Glutamatergic neuron (in vitro differentiated cells): ENCODE measurements at regions not wholly inside any gene's neighbourhood (a gene's known extent, or its start where the extent isn't known, plus 50 kb on each side); places are given as distances from the start of the nearest gene placed in this dataset.

ENCODE experiments used
- DNase-seq: peaks from one replicate; pipeline ENCODE4 v3.0.0; 2022
- H3K27ac Mint-ChIP-seq: one replicate; pipeline ENCODE4 v1.8.0; 2020; ENCODE audit warnings: mild to moderate bottlenecking, mixed read lengths, inconsistent platforms; ENCODE audit not compliant: unreplicated experiment
- H3K27me3 Mint-ChIP-seq: one replicate; pipeline ENCODE4 v1.8.0; 2020; ENCODE audit warnings: mild to moderate bottlenecking, moderate library complexity, mixed read lengths, inconsistent platforms; ENCODE audit not compliant: unreplicated experiment
- H3K36me3 Mint-ChIP-seq: one replicate; pipeline ENCODE4 v1.8.0; 2020; ENCODE audit warnings: mild to moderate bottlenecking, mixed read lengths, inconsistent platforms; ENCODE audit not compliant: unreplicated experiment
- H3K4me1 Mint-ChIP-seq: one replicate; pipeline ENCODE4 v1.8.0; 2020; ENCODE audit warnings: mild to moderate bottlenecking, low read depth, mixed read lengths, inconsistent platforms; ENCODE audit not compliant: unreplicated experiment
- H3K4me3 Mint-ChIP-seq: one replicate; pipeline ENCODE4 v1.8.0; 2020; ENCODE audit warnings: mild to moderate bottlenecking, mixed read lengths, inconsistent platforms; ENCODE audit not compliant: unreplicated experiment
- H3K9me3 Mint-ChIP-seq: one replicate; pipeline ENCODE4 v1.8.0; 2020; ENCODE audit warnings: mild to moderate bottlenecking, moderate library complexity, mixed read lengths, inconsistent platforms; ENCODE audit not compliant: unreplicated experiment
- TF ChIP-seq, protein P1 (sequence below): fragments of 200-600 bp; sonication (generic); IDR thresholded peaks from one replicate; pipeline ENCODE4 v1.5.0; 2021; ENCODE audit not compliant: partially characterized antibody, unreplicated experiment

DNA sequence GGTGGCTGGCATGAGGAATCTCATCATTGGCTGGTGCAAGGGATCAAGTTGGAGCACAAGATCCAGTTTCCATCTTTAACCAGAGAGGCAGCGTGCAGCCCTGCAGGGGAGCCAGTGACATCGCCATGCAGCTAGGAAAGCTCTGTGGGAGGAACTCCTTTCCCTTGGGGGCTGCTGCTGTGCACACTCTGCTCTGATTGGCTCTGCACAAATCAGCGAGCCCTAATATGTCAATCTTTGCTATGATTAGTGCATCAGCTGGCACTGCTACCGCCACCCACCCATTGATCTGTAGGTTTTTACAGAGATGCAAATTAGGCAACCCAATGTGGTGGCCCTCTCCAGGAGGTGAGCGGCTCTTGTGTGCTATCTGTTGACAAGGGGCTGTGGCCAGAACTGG lies 262.6 kb downstream of the PCNX1 start:
- TF ChIP-seq, protein P1, sequence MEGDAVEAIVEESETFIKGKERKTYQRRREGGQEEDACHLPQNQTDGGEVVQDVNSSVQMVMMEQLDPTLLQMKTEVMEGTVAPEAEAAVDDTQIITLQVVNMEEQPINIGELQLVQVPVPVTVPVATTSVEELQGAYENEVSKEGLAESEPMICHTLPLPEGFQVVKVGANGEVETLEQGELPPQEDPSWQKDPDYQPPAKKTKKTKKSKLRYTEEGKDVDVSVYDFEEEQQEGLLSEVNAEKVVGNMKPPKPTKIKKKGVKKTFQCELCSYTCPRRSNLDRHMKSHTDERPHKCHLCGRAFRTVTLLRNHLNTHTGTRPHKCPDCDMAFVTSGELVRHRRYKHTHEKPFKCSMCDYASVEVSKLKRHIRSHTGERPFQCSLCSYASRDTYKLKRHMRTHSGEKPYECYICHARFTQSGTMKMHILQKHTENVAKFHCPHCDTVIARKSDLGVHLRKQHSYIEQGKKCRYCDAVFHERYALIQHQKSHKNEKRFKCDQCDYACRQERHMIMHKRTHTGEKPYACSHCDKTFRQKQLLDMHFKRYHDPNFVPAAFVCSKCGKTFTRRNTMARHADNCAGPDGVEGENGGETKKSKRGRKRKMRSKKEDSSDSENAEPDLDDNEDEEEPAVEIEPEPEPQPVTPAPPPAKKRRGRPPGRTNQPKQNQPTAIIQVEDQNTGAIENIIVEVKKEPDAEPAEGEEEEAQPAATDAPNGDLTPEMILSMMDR = no peak
- Mint-ChIP-seq H3K9me3 (peaks cover 2% of the 10 kb centered on the region), H3K27ac (no peak overlapping the region), H3K27me3 (peaks cover 1% of the 10 kb centered on the region), H3K4me1 (no peaks in the 10 kb centered on the region), H3K4me3 (no peak overlapping the region), H3K36me3 (peaks cover 5% of the 10 kb centered on the region)
- DNase-seq = no peak

DNA sequence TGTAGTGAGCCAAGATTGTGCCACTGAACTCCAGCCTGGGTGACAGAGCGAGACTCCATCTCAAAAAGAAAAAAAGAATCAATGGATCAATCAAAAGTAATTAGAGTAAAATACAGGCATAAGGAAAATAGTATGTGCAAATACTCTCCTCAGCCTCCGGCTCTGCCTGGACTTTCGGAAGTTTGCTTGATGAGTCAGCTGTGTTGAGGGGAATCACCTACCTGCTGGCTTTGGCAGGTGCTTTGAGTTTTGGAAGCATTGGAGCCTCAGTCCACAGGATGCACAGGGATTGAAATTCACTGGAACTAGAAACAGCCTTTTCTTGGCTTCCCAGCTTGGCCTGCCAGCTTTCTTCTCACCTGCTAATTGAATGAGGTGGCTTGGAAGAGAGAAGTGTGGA lies 268.2 kb downstream of the PCNX1 start:
- H3K4me1 Mint-ChIP-seq = no peaks in the 10 kb centered on the region

DNA sequence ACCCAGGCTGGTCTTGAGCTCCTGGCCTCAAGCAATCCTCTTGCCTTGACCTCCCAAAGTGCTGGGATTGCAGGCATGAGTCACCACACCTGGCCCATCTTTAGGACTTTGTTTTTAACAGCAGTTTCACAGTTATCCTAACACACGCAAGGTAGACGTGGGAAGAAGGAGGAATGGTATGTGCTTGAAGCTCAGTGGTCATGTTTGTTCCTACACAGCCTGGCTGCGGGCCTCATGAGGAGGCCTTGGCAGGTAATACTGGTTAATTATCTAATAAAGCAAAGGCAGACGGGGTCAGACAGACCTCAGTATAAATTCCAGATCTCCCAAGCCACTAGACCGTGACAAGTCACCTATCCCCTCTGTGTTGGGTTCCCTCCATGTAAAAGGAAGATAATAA lies 271.8 kb downstream of the PCNX1 start:
- Mint-ChIP-seq H3K27ac (no peak overlapping the region), H3K36me3 (no peaks in the 10 kb centered on the region), H3K27me3 (no peaks in the 10 kb centered on the region), H3K9me3 (no peaks in the 10 kb centered on the region), H3K4me3 (no peak overlapping the region), H3K4me1 (peaks cover 8% of the 10 kb centered on the region)
- no peak for DNase-seq
- TF ChIP-seq, protein P1 = no peak

More for the DNA sequence above, 268.2 kb downstream of the PCNX1 start:
- no peak for DNase-seq
- H3K27me3 Mint-ChIP-seq = no peaks in the 10 kb centered on the region
- H3K4me3 Mint-ChIP-seq = no peak overlapping the region
- no peaks in the 10 kb centered on the region for H3K36me3 Mint-ChIP-seq
- H3K9me3 Mint-ChIP-seq = no peaks in the 10 kb centered on the region
- TF ChIP-seq, protein P1 = no peak
- H3K27ac Mint-ChIP-seq = no peak overlapping the region

DNA sequence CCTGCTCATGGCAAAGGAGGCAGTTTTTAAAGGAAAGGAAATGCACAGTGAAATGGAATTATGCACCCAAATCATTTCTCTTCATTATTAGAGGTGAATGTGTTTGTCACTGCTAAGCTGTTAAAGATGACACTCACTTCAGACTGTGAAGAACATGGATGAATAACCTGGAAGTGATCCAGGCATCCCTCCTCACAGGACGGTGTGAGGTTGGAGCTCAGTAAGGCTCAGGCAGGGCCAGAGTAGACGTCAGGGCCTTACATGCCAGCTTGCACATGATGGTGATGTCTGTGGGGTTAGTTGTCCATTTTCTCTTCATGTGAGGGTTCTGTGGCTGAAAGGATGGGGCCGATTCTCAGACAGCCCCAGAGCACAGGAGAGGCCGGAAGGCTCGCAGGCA lies 273.1 kb downstream of the PCNX1 start:
- DNase-seq = no peak
- Mint-ChIP-seq H3K9me3 (no peaks in the 10 kb centered on the region), H3K27me3 (no peaks in the 10 kb centered on the region), H3K27ac (no peak overlapping the region), H3K4me3 (no peak overlapping the region), H3K4me1 (peaks cover 8% of the 10 kb centered on the region), H3K36me3 (no peaks in the 10 kb centered on the region)
- TF ChIP-seq, protein P1 = no peak

DNA sequence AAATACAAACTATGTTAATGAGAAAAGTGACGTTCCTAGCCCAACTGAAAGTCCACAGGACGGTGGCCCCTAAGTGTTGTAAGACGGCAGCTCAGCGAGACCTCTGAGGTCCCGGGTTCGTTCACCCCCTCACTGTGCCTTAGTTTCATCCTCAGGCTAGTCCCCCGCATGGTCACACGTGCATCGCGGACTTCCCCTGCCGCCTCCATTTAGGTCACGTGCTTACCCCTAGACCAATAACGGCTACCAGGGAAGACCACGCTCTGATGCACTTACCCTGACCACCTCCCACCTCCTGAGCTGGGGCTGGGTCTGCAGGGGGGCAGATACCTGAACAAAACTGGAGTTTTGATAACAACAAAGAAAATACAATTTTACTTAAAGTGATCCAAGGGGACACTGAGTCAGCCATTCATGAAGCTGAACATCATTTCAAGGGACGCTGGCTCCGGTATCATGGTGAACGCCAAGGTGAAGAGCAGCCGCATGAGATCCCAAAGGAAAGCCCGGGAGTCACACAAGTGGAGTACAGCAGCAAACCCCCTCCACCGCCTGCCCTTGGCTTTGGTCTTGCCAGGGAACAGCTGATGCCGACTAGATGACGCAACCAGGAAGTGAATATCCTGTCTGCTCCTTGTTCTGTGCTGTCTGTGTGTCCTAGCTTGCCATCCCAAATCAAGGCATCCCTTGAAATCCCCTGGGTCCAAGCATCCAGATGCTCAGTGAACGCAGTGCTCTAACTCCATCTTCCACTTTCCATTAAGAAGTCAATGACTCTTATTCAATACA lies 274.1 kb downstream of the PCNX1 start:
- no peak for DNase-seq
- Mint-ChIP-seq H3K27ac (no peak overlapping the region), H3K4me3 (no peak overlapping the region), H3K36me3 (no peaks in the 10 kb centered on the region), H3K9me3 (no peaks in the 10 kb centered on the region), H3K27me3 (no peaks in the 10 kb centered on the region), H3K4me1 (peaks cover 8% of the 10 kb centered on the region)
- TF ChIP-seq, protein P1 = no peak
